ENCODE measurements at regions not wholly inside any gene's neighbourhood (a gene's known extent, or its start where the extent isn't known, plus 50 kb on each side); places are given as distances from the start of the nearest gene placed in this dataset.

DNA sequence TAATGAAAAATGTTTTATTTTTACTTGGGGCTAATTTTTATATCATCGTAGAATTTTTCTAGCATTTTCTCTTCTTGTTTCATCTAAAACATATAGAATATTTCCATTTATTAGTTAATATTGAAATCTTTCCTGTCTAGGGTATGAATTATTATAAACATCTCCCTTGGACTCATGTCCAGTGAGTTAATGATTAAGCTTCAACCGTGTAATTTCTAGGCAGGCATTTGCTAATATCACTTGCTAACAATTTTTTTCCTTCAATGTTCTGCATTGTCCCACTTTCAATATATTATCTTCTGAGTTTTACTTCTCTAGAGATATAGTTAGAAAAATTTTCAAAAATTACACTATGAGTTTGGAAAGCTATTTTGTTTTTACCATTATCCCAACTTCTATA is 1371.6 kb upstream of the EPHA6 start:
- Histone ChIP-seq H3K9ac (ENCODE audit: insufficient read length) (no peak overlapping the region), H3K9me3 (ENCODE audit: low read depth, low read length) (no peaks in the 10 kb centered on the region), H3K27ac (no peak overlapping the region), H3K4me3 (no peak overlapping the region), H3K36me3 (ENCODE audit: insufficient read depth, low read length) (no peaks in the 10 kb centered on the region; the same call in 1 of the 2 replicates)
- no peak for TF ChIP-seq POLR2AphosphoS5 (IDR thresholded peaks at IDR 0.05; ENCODE audit: borderline replicate concordance, low read depth, low read length)
- no peak for TF ChIP-seq FOXP2 (optimal IDR thresholded peaks at IDR 0.05; ENCODE audit: control extremely low read depth, extremely low read length, insufficient read depth)
- no peak for TF ChIP-seq EZH2 (IDR thresholded peaks at IDR 0.05)
- DNase-seq (ENCODE audit: low read depth, low spot score), result no peak

GRCh38 chr3:95449841-95450240 is 1364.6 kb upstream of the EPHA6 start:
- DNase-seq (ENCODE audit: low read depth, low spot score), result no peak
- no peak for TF ChIP-seq FOXP2 (optimal IDR thresholded peaks at IDR 0.05; ENCODE audit: control extremely low read depth, extremely low read length, insufficient read depth)
- TF ChIP-seq EZH2 (IDR thresholded peaks at IDR 0.05), result no peak
- TF ChIP-seq POLR2AphosphoS5 (IDR thresholded peaks at IDR 0.05; ENCODE audit: borderline replicate concordance, low read depth, low read length), result no peak
- H3K9ac ChIP-seq (ENCODE audit: insufficient read length), result no peak overlapping the region
- H3K36me3 ChIP-seq (ENCODE audit: insufficient read depth, low read length), result no peaks in the 10 kb centered on the region
- H3K27ac ChIP-seq, result no peak overlapping the region
- no peaks in the 10 kb centered on the region for H3K9me3 ChIP-seq (ENCODE audit: low read depth, low read length)
- no peak overlapping the region for H3K4me3 ChIP-seq

DNA sequence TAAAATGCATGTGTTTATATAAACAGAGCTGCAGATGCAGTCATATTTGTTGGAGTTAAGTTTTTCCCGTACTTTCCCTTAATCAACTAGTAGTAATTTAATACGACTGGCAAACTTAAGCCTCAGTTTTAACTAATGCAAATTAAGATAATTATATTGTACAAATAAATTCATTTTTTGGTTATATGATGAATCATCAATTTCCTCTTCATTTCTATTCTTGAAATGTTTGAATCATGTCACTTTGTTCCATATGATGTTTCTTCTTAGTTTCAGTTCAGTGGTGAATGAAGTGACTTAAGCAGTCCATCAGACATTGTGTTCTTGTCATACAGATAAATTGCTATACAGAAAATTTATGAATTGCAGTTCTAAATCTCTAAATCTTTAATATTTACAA is 1361.2 kb upstream of the EPHA6 start:
- no peak for DNase-seq (ENCODE audit: low read depth, low spot score)
- H3K9me3 ChIP-seq (ENCODE audit: low read depth, low read length), result no peaks in the 10 kb centered on the region
- H3K36me3 ChIP-seq (ENCODE audit: insufficient read depth, low read length), result no peaks in the 10 kb centered on the region

GRCh38 chr3:95456835-95457234 is 1357.6 kb upstream of the EPHA6 start:
- no peaks in the 10 kb centered on the region for H3K9me3 ChIP-seq (ENCODE audit: low read depth, low read length)
- H3K27ac ChIP-seq, result no peak overlapping the region
- no peak overlapping the region for H3K9ac ChIP-seq (ENCODE audit: insufficient read length)
- DNase-seq (ENCODE audit: low read depth, low spot score), result no peak
- H3K4me3 ChIP-seq, result no peak overlapping the region
- TF ChIP-seq EZH2 (IDR thresholded peaks at IDR 0.05) (no peak), POLR2AphosphoS5 (IDR thresholded peaks at IDR 0.05; ENCODE audit: borderline replicate concordance, low read depth, low read length) (no peak), FOXP2 (optimal IDR thresholded peaks at IDR 0.05; ENCODE audit: control extremely low read depth, extremely low read length, insufficient read depth) (no peak)
- no peaks in the 10 kb centered on the region for H3K36me3 ChIP-seq (ENCODE audit: insufficient read depth, low read length)

More for the DNA sequence above, 1361.2 kb upstream of the EPHA6 start:
- Histone ChIP-seq H3K27ac (no peak overlapping the region), H3K9ac (ENCODE audit: insufficient read length) (no peak overlapping the region), H3K4me3 (no peak overlapping the region)
- TF ChIP-seq EZH2 (IDR thresholded peaks at IDR 0.05) (no peak), POLR2AphosphoS5 (IDR thresholded peaks at IDR 0.05; ENCODE audit: borderline replicate concordance, low read depth, low read length) (no peak), FOXP2 (optimal IDR thresholded peaks at IDR 0.05; ENCODE audit: control extremely low read depth, extremely low read length, insufficient read depth) (no peak)

GRCh38 chr3:95459706-95460105 is 1354.7 kb upstream of the EPHA6 start:
- TF ChIP-seq FOXP2 (optimal IDR thresholded peaks at IDR 0.05; ENCODE audit: control extremely low read depth, extremely low read length, insufficient read depth), result no peak
- TF ChIP-seq EZH2 (IDR thresholded peaks at IDR 0.05), result no peak
- no peak for TF ChIP-seq POLR2AphosphoS5 (IDR thresholded peaks at IDR 0.05; ENCODE audit: borderline replicate concordance, low read depth, low read length)
- Histone ChIP-seq H3K9ac (ENCODE audit: insufficient read length) (no peak overlapping the region), H3K36me3 (ENCODE audit: insufficient read depth, low read length) (no peaks in the 10 kb centered on the region), H3K9me3 (ENCODE audit: low read depth, low read length) (no peaks in the 10 kb centered on the region), H3K27ac (no peak overlapping the region), H3K4me3 (no peak overlapping the region)
- DNase-seq (ENCODE audit: low read depth, low spot score), result no peak

DNA sequence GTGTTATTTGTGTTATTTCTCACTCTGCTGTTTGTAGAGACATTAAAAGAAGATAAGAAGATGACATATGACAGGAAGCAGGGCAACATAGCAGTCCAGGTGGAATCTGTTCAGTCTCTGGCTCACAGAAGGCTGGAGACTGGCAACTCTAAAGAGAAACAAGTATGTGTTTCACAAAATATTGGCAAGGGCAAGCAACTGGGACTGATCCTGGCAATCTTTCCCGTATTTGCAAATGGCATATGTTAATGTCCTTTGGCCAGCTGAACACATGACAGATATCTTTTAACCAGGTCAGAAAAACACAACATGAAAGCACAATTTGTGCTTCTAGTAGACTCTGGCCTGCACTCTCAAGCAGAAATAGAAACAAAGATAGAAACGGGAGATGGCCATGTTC is 1354.1 kb upstream of the EPHA6 start:
- no peak overlapping the region for H3K4me3 ChIP-seq
- H3K9ac ChIP-seq (ENCODE audit: insufficient read length), result no peak overlapping the region
- no peak for DNase-seq (ENCODE audit: low read depth, low spot score)
- no peak overlapping the region for H3K27ac ChIP-seq
- H3K9me3 ChIP-seq (ENCODE audit: low read depth, low read length), result no peaks in the 10 kb centered on the region
- TF ChIP-seq EZH2 (IDR thresholded peaks at IDR 0.05) (no peak), FOXP2 (optimal IDR thresholded peaks at IDR 0.05; ENCODE audit: control extremely low read depth, extremely low read length, insufficient read depth) (no peak), POLR2AphosphoS5 (IDR thresholded peaks at IDR 0.05; ENCODE audit: borderline replicate concordance, low read depth, low read length) (no peak)
- H3K36me3 ChIP-seq (ENCODE audit: insufficient read depth, low read length), result no peaks in the 10 kb centered on the region

DNA sequence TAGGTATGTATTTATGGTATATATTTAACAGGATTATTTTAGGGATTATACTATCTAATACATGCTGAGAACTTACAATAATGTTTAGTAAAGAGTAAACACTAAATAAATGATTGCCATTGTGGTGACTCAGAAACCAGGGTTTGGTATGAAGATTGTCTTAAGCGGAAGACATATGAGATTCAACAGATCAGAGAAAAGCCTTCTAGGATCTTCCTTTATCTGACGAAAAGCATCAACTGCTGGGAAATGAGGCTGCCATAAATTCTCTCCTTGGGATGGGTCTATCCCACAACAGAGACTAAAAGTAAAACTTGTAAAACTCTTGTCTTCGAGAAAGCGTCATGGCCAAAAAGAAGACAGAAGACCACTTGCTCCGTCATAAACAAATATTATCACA is 1352.2 kb upstream of the EPHA6 start:
- H3K27ac ChIP-seq, result no peak overlapping the region
- no peak for DNase-seq (ENCODE audit: low read depth, low spot score)
- H3K4me3 ChIP-seq, result no peak overlapping the region
- no peaks in the 10 kb centered on the region for H3K9me3 ChIP-seq (ENCODE audit: low read depth, low read length)
- TF ChIP-seq POLR2AphosphoS5 (IDR thresholded peaks at IDR 0.05; ENCODE audit: borderline replicate concordance, low read depth, low read length) (no peak), FOXP2 (optimal IDR thresholded peaks at IDR 0.05; ENCODE audit: control extremely low read depth, extremely low read length, insufficient read depth) (no peak), EZH2 (IDR thresholded peaks at IDR 0.05) (no peak)
- no peaks in the 10 kb centered on the region for H3K36me3 ChIP-seq (ENCODE audit: insufficient read depth, low read length)
- H3K9ac ChIP-seq (ENCODE audit: insufficient read length), result no peak overlapping the region

DNA sequence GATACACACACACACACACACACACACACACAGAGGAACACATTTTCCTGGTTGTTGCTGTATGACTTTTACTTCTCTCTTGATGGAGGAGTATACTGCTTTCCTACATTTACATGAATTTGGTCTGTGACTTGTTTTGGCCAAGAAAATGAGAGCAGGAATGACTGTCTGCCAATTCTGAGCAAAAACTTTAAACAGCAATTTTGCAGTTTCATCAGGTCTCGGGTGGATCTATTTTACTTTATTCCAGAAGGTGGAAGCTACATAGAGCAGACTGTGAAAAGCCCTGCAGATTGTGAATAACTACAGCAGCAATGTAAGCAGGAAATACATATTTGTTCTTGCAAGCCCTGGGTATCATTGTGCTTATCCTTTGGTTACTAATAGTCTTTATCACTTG is 1350.0 kb upstream of the EPHA6 start:
- Histone ChIP-seq H3K9me3 (ENCODE audit: low read depth, low read length) (no peaks in the 10 kb centered on the region), H3K9ac (ENCODE audit: insufficient read length) (no peak overlapping the region), H3K27ac (no peak overlapping the region), H3K4me3 (no peak overlapping the region), H3K36me3 (ENCODE audit: insufficient read depth, low read length) (no peaks in the 10 kb centered on the region)
- TF ChIP-seq FOXP2 (optimal IDR thresholded peaks at IDR 0.05; ENCODE audit: control extremely low read depth, extremely low read length, insufficient read depth), result no peak
- no peak for TF ChIP-seq EZH2 (IDR thresholded peaks at IDR 0.05)
- TF ChIP-seq POLR2AphosphoS5 (IDR thresholded peaks at IDR 0.05; ENCODE audit: borderline replicate concordance, low read depth, low read length), result no peak
- no peak for DNase-seq (ENCODE audit: low read depth, low spot score)

DNA sequence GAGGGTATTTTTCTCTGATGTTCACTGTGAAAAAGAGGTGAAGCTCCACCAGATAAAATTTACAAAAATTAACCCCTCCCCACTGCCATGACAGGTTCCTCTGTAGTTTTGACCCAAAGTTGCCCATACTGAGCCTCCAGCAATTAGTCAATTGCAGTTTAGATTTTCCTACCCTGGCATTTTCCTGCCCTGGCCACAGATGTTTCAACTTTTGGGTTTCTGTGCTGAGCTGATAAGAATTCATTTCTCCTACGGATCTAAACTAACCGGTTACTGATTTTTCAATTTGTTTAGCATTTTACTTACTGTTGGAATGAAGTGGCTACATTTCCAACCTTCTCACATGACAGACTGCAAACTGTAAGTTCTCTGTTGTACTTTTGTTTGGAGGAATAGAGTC is 1346.1 kb upstream of the EPHA6 start:
- Histone ChIP-seq H3K9ac (ENCODE audit: insufficient read length) (no peak overlapping the region), H3K36me3 (ENCODE audit: insufficient read depth, low read length) (no peaks in the 10 kb centered on the region), H3K4me3 (no peak overlapping the region), H3K27ac (no peak overlapping the region), H3K9me3 (ENCODE audit: low read depth, low read length) (no peaks in the 10 kb centered on the region)
- DNase-seq (ENCODE audit: low read depth, low spot score), result no peak
- TF ChIP-seq EZH2 (IDR thresholded peaks at IDR 0.05) (no peak), FOXP2 (optimal IDR thresholded peaks at IDR 0.05; ENCODE audit: control extremely low read depth, extremely low read length, insufficient read depth) (no peak), POLR2AphosphoS5 (IDR thresholded peaks at IDR 0.05; ENCODE audit: borderline replicate concordance, low read depth, low read length) (no peak)

Data from SK-N-MC (cell line).